ENCODE measurements at regions not wholly inside any gene's neighbourhood (a gene's known extent, or its start where the extent isn't known, plus 50 kb on each side); places are given as distances from the start of the nearest gene placed in this dataset.

GRCh38 chr15:47383801-47384200 is 333.5 kb upstream of the SEMA6D start (continued):
- TF ChIP-seq ZNF609 (CRISPR knock-in tag; IDR thresholded peaks at IDR 0.05; ENCODE audit: borderline replicate concordance) (no peak), ZNF770 (CRISPR knock-in tag; IDR thresholded peaks at IDR 0.05) (no peak), MIER3 (CRISPR knock-in tag; IDR thresholded peaks at IDR 0.05; ENCODE audit: borderline replicate concordance) (no peak), HNF1A (IDR thresholded peaks at IDR 0.05; ENCODE audit: low read depth) (no peak), HNF1A (CRISPR knock-in tag; IDR thresholded peaks at IDR 0.05; ENCODE audit: borderline replicate concordance) (no peak), MTF2 (CRISPR knock-in tag; IDR thresholded peaks at IDR 0.05; ENCODE audit: borderline replicate concordance) (no peak)
- TF ChIP-seq, protein P1, sequence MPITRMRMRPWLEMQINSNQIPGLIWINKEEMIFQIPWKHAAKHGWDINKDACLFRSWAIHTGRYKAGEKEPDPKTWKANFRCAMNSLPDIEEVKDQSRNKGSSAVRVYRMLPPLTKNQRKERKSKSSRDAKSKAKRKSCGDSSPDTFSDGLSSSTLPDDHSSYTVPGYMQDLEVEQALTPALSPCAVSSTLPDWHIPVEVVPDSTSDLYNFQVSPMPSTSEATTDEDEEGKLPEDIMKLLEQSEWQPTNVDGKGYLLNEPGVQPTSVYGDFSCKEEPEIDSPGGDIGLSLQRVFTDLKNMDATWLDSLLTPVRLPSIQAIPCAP (CRISPR knock-in tag; IDR thresholded peaks at IDR 0.05; ENCODE audit: low read depth), result no peak
- TF ChIP-seq, protein P2, sequence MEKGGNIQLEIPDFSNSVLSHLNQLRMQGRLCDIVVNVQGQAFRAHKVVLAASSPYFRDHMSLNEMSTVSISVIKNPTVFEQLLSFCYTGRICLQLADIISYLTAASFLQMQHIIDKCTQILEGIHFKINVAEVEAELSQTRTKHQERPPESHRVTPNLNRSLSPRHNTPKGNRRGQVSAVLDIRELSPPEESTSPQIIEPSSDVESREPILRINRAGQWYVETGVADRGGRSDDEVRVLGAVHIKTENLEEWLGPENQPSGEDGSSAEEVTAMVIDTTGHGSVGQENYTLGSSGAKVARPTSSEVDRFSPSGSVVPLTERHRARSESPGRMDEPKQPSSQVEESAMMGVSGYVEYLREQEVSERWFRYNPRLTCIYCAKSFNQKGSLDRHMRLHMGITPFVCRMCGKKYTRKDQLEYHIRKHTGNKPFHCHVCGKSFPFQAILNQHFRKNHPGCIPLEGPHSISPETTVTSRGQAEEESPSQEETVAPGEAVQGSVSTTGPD (CRISPR knock-in tag; IDR thresholded peaks at IDR 0.05), result no peak
